Mesothelial cell of epicardium (in vitro differentiated cells): ENCODE measurements at regions not wholly inside any gene's neighbourhood (a gene's known extent, or its start where the extent isn't known, plus 50 kb on each side); places are given as distances from the start of the nearest gene placed in this dataset.

ENCODE experiments used
- DNase-seq, 2 experiments: peaks; one replicate each; pipeline ENCODE4 v3.0.0; 2021; ENCODE audit warnings: low spot score in 2 of 2; ENCODE audit not compliant: unreplicated experiment in 2 of 2
- H3K27ac Mint-ChIP-seq: 2 replicates; pipeline ENCODE4 v1.8.0; 2021; ENCODE audit warnings: mixed read lengths
- H3K27me3 Mint-ChIP-seq: 2 replicates; pipeline ENCODE4 v1.8.0; 2021; ENCODE audit warnings: low read depth, mixed read lengths
- H3K36me3 Mint-ChIP-seq: 2 replicates; pipeline ENCODE4 v1.8.0; 2021; ENCODE audit warnings: mixed read lengths
- H3K4me1 Mint-ChIP-seq: 2 replicates; pipeline ENCODE4 v1.8.0; 2021; ENCODE audit warnings: mixed read lengths
- H3K4me3 Mint-ChIP-seq: 2 replicates; pipeline ENCODE4 v1.8.0; 2021; ENCODE audit warnings: mild to moderate bottlenecking, moderate library complexity, mixed read lengths
- H3K9me3 Mint-ChIP-seq: 2 replicates; pipeline ENCODE4 v1.8.0; 2021; ENCODE audit warnings: mixed read lengths
- TF ChIP-seq, protein P1 (sequence below): fragments of 200-600 bp; sonication (generic); IDR thresholded peaks from one replicate; pipeline ENCODE4 v1.5.0; 2021; ENCODE audit warnings: antibody characterized with exemption; ENCODE audit not compliant: unreplicated experiment

DNA sequence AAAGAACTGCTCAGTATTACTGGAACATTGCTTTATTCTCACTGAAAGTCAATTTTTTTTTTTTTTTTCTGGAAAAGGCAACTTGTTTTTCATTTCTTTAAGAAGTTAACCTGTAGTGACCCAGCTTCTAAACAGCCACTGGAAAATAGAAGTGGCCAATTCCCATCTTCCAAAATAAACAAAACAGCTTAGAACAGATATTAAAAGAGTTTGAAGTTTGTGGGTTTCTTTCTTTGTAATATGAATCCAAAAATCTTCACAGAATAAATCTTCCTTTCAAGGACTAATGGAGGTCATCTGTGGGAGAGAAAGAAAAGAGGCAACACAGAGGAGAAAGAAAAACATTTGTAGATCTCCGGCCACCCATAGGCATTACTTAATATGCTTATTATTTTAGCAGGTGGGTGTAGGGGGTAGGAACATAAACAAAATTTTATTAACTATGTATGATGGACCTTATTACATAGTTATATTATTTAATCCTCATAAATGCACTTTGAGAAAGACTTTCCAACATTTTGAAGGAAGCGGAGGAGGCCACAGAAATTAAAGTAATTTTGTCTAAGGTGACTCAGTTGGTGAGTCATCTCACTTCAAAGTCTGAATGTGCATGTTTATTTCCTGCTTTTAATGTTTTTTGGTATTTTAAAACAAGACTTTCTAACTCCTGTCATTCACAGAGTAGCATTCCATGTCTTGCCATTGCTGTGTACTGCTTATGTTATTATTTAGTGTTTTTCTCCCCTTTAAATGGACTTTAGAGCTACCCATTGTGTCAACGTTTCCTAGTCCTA is 1791.8 kb upstream of the WWC1 start:
- TF ChIP-seq, protein P1, sequence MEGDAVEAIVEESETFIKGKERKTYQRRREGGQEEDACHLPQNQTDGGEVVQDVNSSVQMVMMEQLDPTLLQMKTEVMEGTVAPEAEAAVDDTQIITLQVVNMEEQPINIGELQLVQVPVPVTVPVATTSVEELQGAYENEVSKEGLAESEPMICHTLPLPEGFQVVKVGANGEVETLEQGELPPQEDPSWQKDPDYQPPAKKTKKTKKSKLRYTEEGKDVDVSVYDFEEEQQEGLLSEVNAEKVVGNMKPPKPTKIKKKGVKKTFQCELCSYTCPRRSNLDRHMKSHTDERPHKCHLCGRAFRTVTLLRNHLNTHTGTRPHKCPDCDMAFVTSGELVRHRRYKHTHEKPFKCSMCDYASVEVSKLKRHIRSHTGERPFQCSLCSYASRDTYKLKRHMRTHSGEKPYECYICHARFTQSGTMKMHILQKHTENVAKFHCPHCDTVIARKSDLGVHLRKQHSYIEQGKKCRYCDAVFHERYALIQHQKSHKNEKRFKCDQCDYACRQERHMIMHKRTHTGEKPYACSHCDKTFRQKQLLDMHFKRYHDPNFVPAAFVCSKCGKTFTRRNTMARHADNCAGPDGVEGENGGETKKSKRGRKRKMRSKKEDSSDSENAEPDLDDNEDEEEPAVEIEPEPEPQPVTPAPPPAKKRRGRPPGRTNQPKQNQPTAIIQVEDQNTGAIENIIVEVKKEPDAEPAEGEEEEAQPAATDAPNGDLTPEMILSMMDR = no peak
- H3K27ac Mint-ChIP-seq = peak overlapping the region; percentile 79
- H3K36me3 Mint-ChIP-seq = no peaks in the 10 kb centered on the region
- no peaks in the 10 kb centered on the region for H3K9me3 Mint-ChIP-seq
- H3K4me1 Mint-ChIP-seq = peaks cover 22% of the 10 kb centered on the region
- no peak overlapping the region for H3K4me3 Mint-ChIP-seq
- no peaks in the 10 kb centered on the region for H3K27me3 Mint-ChIP-seq
- no peak for DNase-seq

- H3K27ac Mint-ChIP-seq = no peak overlapping the region
- TF ChIP-seq, protein P1 = no peak
- H3K9me3 Mint-ChIP-seq = no peaks in the 10 kb centered on the region
Observed at GRCh38 chr5:166503506-166503905, 1787.9 kb upstream of the WWC1 start.

GRCh38 chr5:166505067-166505466 is 1786.4 kb upstream of the WWC1 start:
- no peak for DNase-seq
- TF ChIP-seq, protein P1 = no peak
- Mint-ChIP-seq H3K9me3 (peaks cover 5% of the 10 kb centered on the region), H3K27ac (no peak overlapping the region), H3K27me3 (no peaks in the 10 kb centered on the region), H3K4me3 (no peak overlapping the region), H3K4me1 (peaks cover 10% of the 10 kb centered on the region), H3K36me3 (no peaks in the 10 kb centered on the region)

More at GRCh38 chr5:166503506-166503905, 1787.9 kb upstream of the WWC1 start:
- peaks cover 17% of the 10 kb centered on the region for H3K4me1 Mint-ChIP-seq
- no peak for DNase-seq
- no peak overlapping the region for H3K4me3 Mint-ChIP-seq
- no peaks in the 10 kb centered on the region for H3K27me3 Mint-ChIP-seq
- H3K36me3 Mint-ChIP-seq = no peaks in the 10 kb centered on the region

DNA sequence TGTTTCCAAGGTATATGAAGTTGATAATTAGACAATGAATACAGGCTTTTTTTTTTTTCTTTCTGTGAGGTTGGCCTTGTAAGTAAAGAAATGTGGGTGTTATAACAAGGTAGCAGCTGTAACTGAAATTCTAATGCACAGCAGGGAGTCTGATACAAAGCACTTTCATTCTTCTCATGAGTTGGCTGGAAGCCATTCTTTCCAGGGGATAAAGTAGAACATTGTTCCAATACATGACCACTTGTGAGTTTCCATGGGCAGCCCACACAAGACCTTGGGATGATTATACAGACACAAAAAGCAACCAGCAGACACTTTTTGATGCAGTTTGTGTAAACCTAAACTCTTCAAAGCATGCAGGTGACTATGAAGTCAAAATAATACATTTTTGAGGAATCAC is 1785.9 kb upstream of the WWC1 start:
- H3K27ac Mint-ChIP-seq = no peak overlapping the region
- TF ChIP-seq, protein P1 = no peak
- H3K9me3 Mint-ChIP-seq = peaks cover 5% of the 10 kb centered on the region
- no peak overlapping the region for H3K4me3 Mint-ChIP-seq
- DNase-seq = no peak
- H3K4me1 Mint-ChIP-seq = peaks cover 5% of the 10 kb centered on the region
- H3K27me3 Mint-ChIP-seq = no peaks in the 10 kb centered on the region
- H3K36me3 Mint-ChIP-seq = no peaks in the 10 kb centered on the region

DNA sequence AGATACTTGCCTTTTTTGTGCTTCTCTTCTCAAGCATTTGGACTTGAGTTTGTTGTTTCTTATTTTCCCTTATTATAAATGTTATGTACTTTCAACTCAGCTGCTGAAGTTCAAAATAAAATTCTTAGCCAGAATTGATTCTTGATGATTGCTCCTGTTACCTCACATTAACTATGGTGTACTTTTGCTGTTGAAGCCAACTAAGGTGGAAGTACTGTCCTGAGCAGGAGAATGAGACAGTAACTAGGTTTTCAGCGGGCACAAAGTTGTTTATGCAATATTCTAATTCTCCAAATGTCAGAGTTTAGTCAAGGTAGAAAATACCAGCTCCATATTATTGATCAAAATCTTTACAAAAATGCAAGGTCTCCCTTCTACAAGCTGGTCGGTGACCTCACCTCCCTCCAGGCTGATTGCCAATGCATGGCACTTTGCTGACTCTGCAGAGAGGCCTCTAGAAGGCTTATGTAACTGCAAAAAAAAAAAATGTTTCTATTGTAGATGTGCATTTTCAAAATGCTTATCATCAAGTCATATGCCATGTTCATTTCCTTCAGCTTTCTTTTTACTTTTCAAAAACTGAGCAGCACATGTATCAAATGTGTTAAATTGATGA is 1783.5 kb upstream of the WWC1 start:
- TF ChIP-seq, protein P1 = no peak
- Mint-ChIP-seq H3K9me3 (peaks cover 5% of the 10 kb centered on the region), H3K27ac (no peak overlapping the region), H3K27me3 (no peaks in the 10 kb centered on the region), H3K36me3 (no peaks in the 10 kb centered on the region), H3K4me1 (peaks cover 5% of the 10 kb centered on the region), H3K4me3 (no peak overlapping the region)
- DNase-seq = no peak
